PC-9 (cell line): ENCODE measurements at regions not wholly inside any gene's neighbourhood (a gene's known extent, or its start where the extent isn't known, plus 50 kb on each side); places are given as distances from the start of the nearest gene placed in this dataset.

Experiments used
- BruUV-seq: library from RNA; stranded (reverse); fragments of 400-500 nt; replicated peaks from 2 replicates; lab custom pipeline; 2021; lab: Mats Ljungman, UMichigan
- CTCF ChIA-PET: fragments of 300-600 bp; sonication (Branson Sonifier 250); formaldehyde crosslinking; loops from one replicate; lab custom pipeline; 2022; ENCODE audit warnings: antibody characterized with exemption; lab: Charles Lee
- POLR2A ChIA-PET: fragments of 300-600 bp; sonication (Branson Sonifier 250); formaldehyde crosslinking; loops from one replicate; lab custom pipeline; 2022; ENCODE audit warnings: antibody characterized with exemption; ENCODE audit not compliant: unreplicated experiment; lab: Charles Lee
- DNase-seq, 2 experiments: peaks; one replicate each; pipeline versions ENCODE4 v3.0.0 to v3.0.0-alpha.2; 2015 to 2022; ENCODE audit warnings: mixed read lengths in 1 of 2
- H2AFZ ChIP-seq: fragments of 200-600 bp; sonication (generic); 2 replicates; pipeline ENCODE4 v1.8.1; 2017; ENCODE audit warnings: antibody characterized with exemption
- H3F3A ChIP-seq: fragments of 200-600 bp; sonication (generic); 2 replicates; pipeline ENCODE4 v1.8.1; 2017; ENCODE audit warnings: antibody characterized with exemption, mild to moderate bottlenecking, low read depth; ENCODE audit not compliant: insufficient read depth
- H3K27ac ChIP-seq: fragments of 200-600 bp; sonication (generic); 2 replicates; pipeline ENCODE4 v1.6.1; 2016; ENCODE audit warnings: mixed run types
- H3K27me3 ChIP-seq: fragments of 200-600 bp; sonication (generic); 2 replicates; pipeline ENCODE4 v1.6.1; 2016; ENCODE audit warnings: low read depth, mixed run types; ENCODE audit not compliant: insufficient read depth
- H3K36me3 ChIP-seq: fragments of 200-600 bp; sonication (generic); 2 replicates; pipeline ENCODE4 v1.6.1; 2016; ENCODE audit warnings: low read depth, mixed run types
- H3K4me1 ChIP-seq: fragments of 200-600 bp; sonication (generic); replicated peaks from 2 replicates; pipeline ENCODE4 v1.6.1; 2016; ENCODE audit warnings: mixed run types; ENCODE audit not compliant: insufficient read depth
- H3K4me2 ChIP-seq: fragments of 200-600 bp; sonication (generic); 2 replicates; pipeline ENCODE4 v1.6.1; 2017; ENCODE audit warnings: mixed run types
- H3K4me3 ChIP-seq: fragments of 200-600 bp; sonication (generic); 2 replicates; pipeline ENCODE4 v1.6.1; 2016; ENCODE audit warnings: mixed run types
- H3K79me2 ChIP-seq: fragments of 200-600 bp; sonication (generic); 2 replicates; pipeline ENCODE4 v1.6.1; 2017; ENCODE audit warnings: low read depth, mixed run types
- H3K9me2 ChIP-seq: fragments of 200-600 bp; sonication (generic); 2 replicates; pipeline ENCODE4 v1.8.1; 2017; ENCODE audit warnings: mild to moderate bottlenecking; ENCODE audit not compliant: insufficient read depth
- H3K9me3 ChIP-seq: fragments of 200-600 bp; sonication (generic); 2 replicates; pipeline ENCODE4 v1.8.1; 2016; ENCODE audit warnings: low read depth; ENCODE audit not compliant: insufficient read depth
- H4K20me1 ChIP-seq: fragments of 200-600 bp; sonication (generic); 2 replicates; pipeline ENCODE4 v1.8.1; 2017; ENCODE audit not compliant: insufficient read depth
- EZH2 ChIP-seq: fragments of 200-600 bp; sonication (generic); IDR thresholded peaks from 2 replicates; pipeline ENCODE4 v1.8.0; 2017; ENCODE audit warnings: antibody characterized with exemption, low read depth
- intact Hi-C: fragments of 100-400 bp; cut with micrococcal nuclease; formaldehyde crosslinking; loops from one replicate; pipeline ENCODE4 v1.10.0; 2022; ENCODE audit not compliant: unreplicated experiment
- TF ChIP-seq, protein P1 (sequence below): fragments of 200-600 bp; sonication (generic); conservative IDR thresholded peaks from 2 replicates; pipeline ENCODE4 v1.6.1; 2017; ENCODE audit warnings: mixed run types, antibody characterized with exemption, mild to moderate bottlenecking, moderate library complexity

DNA sequence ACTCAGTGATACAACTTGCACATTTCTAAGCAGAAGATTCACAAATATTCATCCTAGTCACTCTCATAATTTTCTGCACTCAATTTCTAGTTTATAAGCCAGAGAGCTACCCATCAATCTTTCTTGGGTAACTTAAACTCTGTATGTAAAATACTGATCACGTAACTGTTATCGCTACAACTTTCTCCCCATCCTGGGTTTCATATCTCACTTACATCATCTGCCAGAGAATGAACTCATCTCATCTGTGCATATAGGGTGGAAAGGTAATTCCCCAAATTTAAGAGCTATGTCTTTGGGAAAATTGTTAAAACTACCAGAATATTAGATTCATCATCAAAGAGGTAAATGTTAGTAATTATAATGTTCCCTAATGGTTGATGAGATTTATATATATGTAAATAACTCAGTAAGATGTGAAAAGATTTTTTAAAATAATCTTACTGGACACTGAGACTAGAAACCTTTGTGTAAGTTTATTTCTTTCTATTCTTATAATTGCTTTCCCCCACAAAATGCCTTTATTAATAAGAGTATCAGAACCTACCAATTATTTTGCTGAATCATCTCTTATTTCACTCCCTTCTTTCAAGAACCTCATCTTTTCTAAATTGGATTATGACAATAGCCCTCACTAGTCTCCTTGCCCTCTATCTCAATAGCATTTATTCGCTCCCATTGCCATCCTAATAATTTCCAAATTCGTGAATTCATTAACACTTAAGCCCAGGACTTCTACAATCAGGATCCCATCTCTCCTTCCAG, 729.0 kb downstream of the EPHA4 start:
- DNase-seq = no peak
- BruUV-seq = no TSS peak
- Histone ChIP-seq H3K4me1 (peaks cover 14% of the 10 kb centered on the region), H2AFZ (no peak overlapping the region), H3K79me2 (no peaks in the 10 kb centered on the region), H3K27ac (no peak overlapping the region), H3F3A (peaks cover 12% of the 10 kb centered on the region), H3K36me3 (no peaks in the 10 kb centered on the region), H3K9me3 (no peaks in the 10 kb centered on the region), H3K4me3 (no peak overlapping the region), H3K4me2 (no peak overlapping the region), H4K20me1 (no peaks in the 10 kb centered on the region), H3K27me3 (no peaks in the 10 kb centered on the region), H3K9me2 (no peaks in the 10 kb centered on the region)
- ChIA-PET CTCF (no interaction called here), POLR2A (no interaction called here)
- TF ChIP-seq, protein P1, sequence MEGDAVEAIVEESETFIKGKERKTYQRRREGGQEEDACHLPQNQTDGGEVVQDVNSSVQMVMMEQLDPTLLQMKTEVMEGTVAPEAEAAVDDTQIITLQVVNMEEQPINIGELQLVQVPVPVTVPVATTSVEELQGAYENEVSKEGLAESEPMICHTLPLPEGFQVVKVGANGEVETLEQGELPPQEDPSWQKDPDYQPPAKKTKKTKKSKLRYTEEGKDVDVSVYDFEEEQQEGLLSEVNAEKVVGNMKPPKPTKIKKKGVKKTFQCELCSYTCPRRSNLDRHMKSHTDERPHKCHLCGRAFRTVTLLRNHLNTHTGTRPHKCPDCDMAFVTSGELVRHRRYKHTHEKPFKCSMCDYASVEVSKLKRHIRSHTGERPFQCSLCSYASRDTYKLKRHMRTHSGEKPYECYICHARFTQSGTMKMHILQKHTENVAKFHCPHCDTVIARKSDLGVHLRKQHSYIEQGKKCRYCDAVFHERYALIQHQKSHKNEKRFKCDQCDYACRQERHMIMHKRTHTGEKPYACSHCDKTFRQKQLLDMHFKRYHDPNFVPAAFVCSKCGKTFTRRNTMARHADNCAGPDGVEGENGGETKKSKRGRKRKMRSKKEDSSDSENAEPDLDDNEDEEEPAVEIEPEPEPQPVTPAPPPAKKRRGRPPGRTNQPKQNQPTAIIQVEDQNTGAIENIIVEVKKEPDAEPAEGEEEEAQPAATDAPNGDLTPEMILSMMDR = no peak
- intact Hi-C loops = no loop called here

DNA sequence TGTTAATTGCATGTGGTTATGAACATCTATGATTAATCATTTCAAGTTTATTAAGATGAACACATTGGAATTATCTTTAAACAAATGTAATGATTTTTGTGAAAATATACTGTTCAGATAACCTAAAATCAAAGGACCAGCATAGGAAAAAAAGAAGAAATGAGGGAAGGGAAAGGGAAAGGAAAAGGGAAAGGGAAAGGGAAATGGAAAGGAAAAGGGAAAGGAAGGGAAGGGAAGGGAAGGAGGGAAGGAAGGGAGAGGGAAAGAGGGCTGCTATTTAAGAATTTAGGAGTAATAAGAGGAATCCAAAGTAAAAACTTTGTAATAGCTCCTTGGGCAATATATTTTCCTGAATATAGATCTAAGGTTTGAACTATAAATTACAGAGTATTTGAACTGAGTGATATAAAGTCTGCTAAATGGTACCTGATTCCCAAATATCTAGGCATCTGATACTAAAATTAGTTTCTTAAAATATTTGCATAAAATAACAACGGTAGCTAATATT, 726.3 kb downstream of the EPHA4 start:
- no TSS peak for BruUV-seq
- CTCF ChIA-PET = no interaction called here
- TF ChIP-seq EZH2 = no peak
- TF ChIP-seq, protein P1 = no peak

DNA sequence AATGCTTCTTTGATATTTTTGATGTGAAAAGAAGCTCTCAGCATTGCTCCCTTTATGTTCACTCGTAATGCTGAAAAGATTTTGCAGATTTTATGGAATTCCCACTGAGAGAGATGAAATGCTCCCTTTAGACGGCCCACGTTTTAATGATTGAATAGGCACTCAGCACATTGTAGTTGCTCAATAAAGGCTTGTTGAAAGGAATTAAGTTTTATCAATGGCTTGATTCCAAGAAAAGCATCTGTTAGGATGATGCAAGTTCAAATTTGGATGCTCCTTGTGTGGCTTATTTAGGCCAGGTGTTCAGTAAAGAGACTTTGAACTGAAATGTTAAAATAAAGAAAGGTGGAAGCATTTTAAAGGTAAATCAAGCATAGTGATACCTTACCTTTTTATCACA, 725.1 kb downstream of the EPHA4 start:
- Histone ChIP-seq H3K27ac (peak overlapping the region; percentile 14), H4K20me1 (no peaks in the 10 kb centered on the region), H3F3A (peaks cover 16% of the 10 kb centered on the region), H3K4me1 (peaks cover 18% of the 10 kb centered on the region), H3K79me2 (no peaks in the 10 kb centered on the region), H3K9me2 (no peaks in the 10 kb centered on the region), H3K36me3 (no peaks in the 10 kb centered on the region), H3K9me3 (no peaks in the 10 kb centered on the region; the same call in 1 of the 2 replicates), H2AFZ (no peak overlapping the region), H3K4me3 (no peak overlapping the region), H3K4me2 (peak overlapping the region; percentile 40), H3K27me3 (no peaks in the 10 kb centered on the region)
- intact Hi-C loops = loop anchor here (1.0 kb wide), 1 partner anchor 35 kb away; no protein-coding TSS in a partner anchor
- no TSS peak for BruUV-seq
- ChIA-PET POLR2A (no interaction called here), CTCF (interaction anchor here (0.6 kb wide), 1 partner anchor 24 kb away, joined by 3 read pairs; no protein-coding TSS in a partner anchor)
- TF ChIP-seq EZH2 = no peak
- TF ChIP-seq, protein P1 = no peak
- DNase-seq = no peak

More for the DNA sequence above, 726.3 kb downstream of the EPHA4 start:
- Histone ChIP-seq H4K20me1 (no peaks in the 10 kb centered on the region), H3K4me2 (no peak overlapping the region), H3K4me1 (peaks cover 18% of the 10 kb centered on the region), H3K79me2 (no peaks in the 10 kb centered on the region), H3K27ac (no peak overlapping the region), H3K4me3 (no peak overlapping the region), H3F3A (peaks cover 16% of the 10 kb centered on the region), H3K9me2 (no peaks in the 10 kb centered on the region), H3K36me3 (no peaks in the 10 kb centered on the region), H3K9me3 (no peaks in the 10 kb centered on the region; the same call in 1 of the 2 replicates), H2AFZ (no peak overlapping the region), H3K27me3 (no peaks in the 10 kb centered on the region)
- POLR2A ChIA-PET = no interaction called here
- intact Hi-C loops = no loop called here
- DNase-seq = no peak
